ENCODE measurements at regions not wholly inside any gene's neighbourhood (a gene's known extent, or its start where the extent isn't known, plus 50 kb on each side); places are given as distances from the start of the nearest gene placed in this dataset.

GRCh38 chr13:61727767-61728166, 312.1 kb upstream of the PCDH20 start:
- TF ChIP-seq POLR2A (IDR thresholded peaks at IDR 0.05; ENCODE audit: borderline replicate concordance, extremely low read depth, insufficient read depth, insufficient read length) (no peak), POLR2AphosphoS5 (IDR thresholded peaks at IDR 0.05; ENCODE audit: low read depth, low read length) (no peak), CTCF (IDR thresholded peaks at IDR 0.05 in 2 of 3, conservative IDR thresholded peaks at IDR 0.05 in 1 of 3; ENCODE audit: borderline replicate concordance in 1 of 3, insufficient read depth in 1 of 3, low read depth in 2 of 3, low read length in 2 of 3) (no peak), RAD21 (IDR thresholded peaks at IDR 0.05; ENCODE audit: low read depth) (no peak), ATF3 (IDR thresholded peaks at IDR 0.05) (no peak), EZH2 (IDR thresholded peaks at IDR 0.05) (no peak), MAX (IDR thresholded peaks at IDR 0.05) (no peak), SIN3A (IDR thresholded peaks at IDR 0.05; ENCODE audit: low read depth) (no peak), SRF (IDR thresholded peaks at IDR 0.05; ENCODE audit: low read depth) (no peak), EZH2phosphoT487 (IDR thresholded peaks at IDR 0.05; ENCODE audit: borderline replicate concordance) (no peak), ZFX (IDR thresholded peaks at IDR 0.05) (no peak)

All from HCT116 (cell line).